AG09309 (cell line): ENCODE measurements at regions not wholly inside any gene's neighbourhood (a gene's known extent, or its start where the extent isn't known, plus 50 kb on each side); places are given as distances from the start of the nearest gene placed in this dataset.

Experiments
- DNase-seq: peaks from one replicate; pipeline ENCODE4 v3.0.0-alpha.2; 2010; ENCODE audit warnings: low read depth
- H3K4me3 ChIP-seq: 2 replicates; pipeline ENCODE4 v1.5.1; 2011; ENCODE audit warnings: mild to moderate bottlenecking, low read depth, low read length, moderate library complexity; ENCODE audit not compliant: control insufficient read depth
- CTCF ChIP-seq: IDR thresholded peaks from 2 replicates; pipeline ENCODE4 v1.5.1; 2011; ENCODE audit warnings: mild to moderate bottlenecking, low read depth, low read length, inconsistent platforms; ENCODE audit not compliant: insufficient read depth, control insufficient read depth; ENCODE audit errors: missing control alignments

DNA sequence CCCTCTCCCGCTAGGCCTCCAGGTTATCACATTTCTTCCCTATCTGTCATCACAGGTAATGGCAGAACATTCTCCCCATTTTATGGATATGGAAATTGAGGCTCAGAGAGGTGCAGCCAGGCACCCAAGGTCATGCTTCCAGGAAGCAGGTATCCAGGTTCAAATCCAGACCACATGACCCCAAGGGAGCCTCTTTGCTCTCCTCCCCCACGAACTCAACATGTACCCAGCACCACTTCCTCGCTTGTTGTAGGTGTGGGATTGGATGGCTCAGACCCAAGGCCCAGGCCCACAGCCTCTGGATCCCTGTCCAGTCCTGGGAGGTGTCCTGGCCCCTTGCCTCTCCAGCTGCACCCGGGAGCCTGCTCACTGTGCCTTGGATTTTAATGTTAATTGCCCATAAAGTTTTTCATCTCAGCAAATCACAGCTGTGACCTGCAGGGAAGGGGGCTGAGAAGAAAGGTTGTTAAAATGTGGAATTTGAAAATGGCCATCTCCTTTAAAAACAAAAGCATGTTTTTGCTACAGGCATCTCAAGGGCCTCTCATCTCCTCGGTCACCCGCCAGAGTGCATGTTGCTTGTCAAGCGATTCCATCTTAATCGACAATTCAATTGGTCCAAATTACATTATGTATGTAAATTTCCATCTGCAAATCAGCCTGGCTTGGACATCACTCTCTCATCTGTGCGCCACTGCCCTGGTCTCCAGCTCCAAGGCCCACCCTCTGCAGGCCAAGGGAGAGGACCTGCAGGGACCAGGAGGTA is 205.4 kb upstream of the ZMIZ1 start:
- H3K4me3 ChIP-seq = no peak overlapping the region
- DNase-seq = no peak
- no peak for TF ChIP-seq CTCF

- H3K4me3 ChIP-seq = no peak overlapping the region
- no peak for TF ChIP-seq CTCF
- no peak for DNase-seq
Observed at GRCh38 chr10:78863906-78864239, 204.9 kb upstream of the ZMIZ1 start.

DNA sequence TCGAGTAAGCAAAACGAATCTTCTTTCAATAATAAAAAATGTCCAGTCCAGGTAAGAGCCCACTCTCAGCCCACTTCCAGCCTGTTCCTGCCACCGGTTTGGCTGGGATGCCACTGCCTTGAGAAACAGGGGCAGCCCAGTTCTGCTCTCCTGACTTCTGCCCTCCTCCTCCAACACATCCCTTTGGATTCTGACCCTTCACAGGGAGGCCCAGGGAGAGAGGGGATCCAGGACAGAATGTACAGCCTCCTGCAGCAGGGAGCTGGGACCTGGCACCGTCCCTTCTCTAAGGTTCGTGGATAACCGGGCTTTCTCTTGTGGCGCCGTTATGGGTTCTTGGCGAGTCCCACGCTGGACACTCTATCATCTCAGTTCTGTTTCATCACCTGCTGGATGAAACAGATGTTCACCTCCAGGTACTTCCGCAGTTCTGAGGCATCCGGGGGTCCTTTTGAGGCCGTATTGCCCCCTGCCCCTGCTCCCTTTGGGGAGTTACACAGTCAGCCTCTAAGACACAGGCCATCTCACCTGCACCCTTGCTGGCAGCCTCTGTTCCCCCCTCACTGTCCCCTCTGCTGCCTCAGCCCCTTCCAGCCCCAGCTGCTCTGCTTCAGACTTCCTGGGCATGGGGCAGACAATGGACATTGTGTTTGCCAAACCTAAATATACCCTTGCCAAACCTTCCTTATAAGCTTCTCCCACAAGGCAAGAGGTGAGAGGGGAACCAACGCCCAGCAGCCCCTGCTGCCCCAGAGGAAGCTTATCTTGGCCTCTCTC is 203.8 kb upstream of the ZMIZ1 start:
- no peak for TF ChIP-seq CTCF
- no peak overlapping the region for H3K4me3 ChIP-seq
- DNase-seq = no peak

- no peak for DNase-seq
- TF ChIP-seq CTCF = no peak
- H3K4me3 ChIP-seq = no peak overlapping the region
Observed at GRCh38 chr10:78865538-78865875, 203.3 kb upstream of the ZMIZ1 start.

GRCh38 chr10:78865931-78866717 is 202.6 kb upstream of the ZMIZ1 start:
- H3K4me3 ChIP-seq = no peak overlapping the region
- TF ChIP-seq CTCF = no peak
- no peak for DNase-seq

- no peak for DNase-seq
- no peak for TF ChIP-seq CTCF
- H3K4me3 ChIP-seq = no peak overlapping the region
Observed at GRCh38 chr10:78866731-78867554, 201.8 kb upstream of the ZMIZ1 start.
